Stimulated activated CD8-positive, alpha-beta memory T cell treated with anti-CD3 and anti-CD28 coated beads, Interleukin-15, amount 100 ng/mL, for 48 hours (primary cell): ENCODE measurements at regions not wholly inside any gene's neighbourhood (a gene's known extent, or its start where the extent isn't known, plus 50 kb on each side); places are given as distances from the start of the nearest gene placed in this dataset.

Experiments
- DNase-seq, 2 donors: peaks; one replicate each; pipeline ENCODE4 v3.0.0-alpha.2; 2020; ENCODE audit warnings: low read depth in 2 of 2

- no peak for DNase-seq
Observed at GRCh38 chr5:90191352-90192045, 218.1 kb downstream of the CETN3 start.

- DNase-seq, result no peak
Observed at GRCh38 chr5:90185897-90186468, 223.6 kb downstream of the CETN3 start.

- DNase-seq, result no peak
Observed at GRCh38 chr5:90184764-90185163, 224.8 kb downstream of the CETN3 start.

DNA sequence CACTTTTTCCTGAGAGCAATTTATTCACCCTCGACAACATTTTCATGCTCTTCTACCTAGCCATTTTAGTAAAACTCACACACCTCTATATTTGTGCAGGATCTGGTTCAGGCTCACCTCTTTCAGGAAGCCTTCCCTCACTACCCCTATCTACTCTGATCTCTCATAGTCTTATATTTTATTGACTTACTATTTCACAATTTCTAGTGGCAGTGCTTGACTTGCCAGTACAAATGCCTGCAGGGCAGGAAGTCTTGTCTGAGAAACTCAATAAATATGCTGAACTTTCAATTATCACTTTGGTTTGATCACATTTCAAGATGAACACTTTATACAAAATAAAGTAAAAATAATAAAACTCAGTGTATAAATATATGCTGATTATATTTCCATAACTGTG lies 226.8 kb downstream of the CETN3 start:
- DNase-seq, result no peak

DNA sequence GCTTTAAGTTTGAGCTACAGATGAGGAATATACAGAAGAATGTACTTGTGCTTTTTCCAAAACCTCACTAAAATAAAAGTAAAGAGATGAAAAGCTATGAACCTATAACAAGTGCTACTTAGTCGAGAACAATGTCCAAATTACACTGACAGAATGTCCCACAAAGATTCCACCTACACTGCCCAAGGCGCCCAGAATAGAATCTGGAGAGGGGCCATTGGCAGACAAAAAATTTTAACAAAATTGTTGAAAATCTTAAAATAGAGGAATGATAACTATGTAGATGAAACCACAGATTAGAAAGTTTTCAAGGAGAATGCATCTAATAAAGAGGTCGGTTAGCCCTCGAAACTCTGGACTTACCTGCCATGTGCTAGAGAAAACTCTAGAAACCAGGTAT lies 235.3 kb downstream of the CETN3 start:
- no peak for DNase-seq

DNA sequence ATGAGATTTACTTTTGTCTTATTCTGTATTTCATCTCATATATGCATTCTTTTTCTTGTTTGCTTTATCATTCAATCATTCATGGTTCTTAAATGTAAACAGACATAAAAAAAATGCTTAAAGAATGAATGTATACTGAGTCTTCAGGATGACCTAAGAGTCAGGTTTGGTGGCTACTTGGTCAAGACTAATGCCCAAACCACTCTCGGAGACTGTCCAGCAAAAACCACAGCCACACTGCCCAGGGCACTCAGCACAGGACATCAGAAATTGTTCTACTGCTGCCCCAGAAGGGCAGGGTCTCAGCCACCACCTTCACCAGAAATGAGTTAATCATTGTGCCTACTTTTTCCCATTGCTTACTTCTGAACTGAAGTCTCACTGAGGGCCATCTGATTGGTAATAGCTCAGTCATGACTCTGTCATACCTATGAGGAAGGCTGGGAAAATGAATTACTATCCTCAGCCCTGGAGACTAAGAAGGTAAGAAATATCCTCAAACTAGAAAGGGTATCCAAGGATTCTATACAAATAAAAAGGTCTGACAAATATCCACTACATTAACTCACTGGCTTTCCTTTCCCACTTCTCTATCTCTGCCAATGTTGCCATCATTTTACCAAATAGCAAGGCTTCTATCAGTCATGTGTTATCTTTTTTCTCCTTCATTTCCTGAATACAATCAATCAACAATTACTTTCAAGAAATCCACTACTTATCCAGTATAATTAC lies 236.1 kb downstream of the CETN3 start:
- no peak for DNase-seq

DNA sequence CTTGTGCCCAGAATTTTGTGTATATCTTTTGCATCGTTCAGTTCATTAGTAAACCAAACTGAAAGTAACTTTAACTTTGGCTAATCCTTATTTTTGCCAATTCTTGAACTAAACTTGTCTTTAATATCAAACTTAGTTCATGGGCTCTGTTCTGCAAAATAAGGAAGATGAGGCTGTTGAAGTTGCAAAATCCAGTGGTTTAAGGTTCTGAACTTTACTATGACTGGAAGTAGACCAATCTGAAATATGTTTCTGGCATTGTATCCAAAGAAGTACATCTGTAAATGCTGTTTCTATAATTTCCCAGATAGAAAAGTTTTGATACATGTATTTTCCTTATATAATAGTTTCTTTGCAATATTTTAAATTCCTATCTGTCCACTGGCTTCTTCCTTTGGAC lies 238.1 kb downstream of the CETN3 start:
- no peak for DNase-seq

GRCh38 chr5:90170261-90170660 lies 239.3 kb downstream of the CETN3 start:
- no peak for DNase-seq

DNA sequence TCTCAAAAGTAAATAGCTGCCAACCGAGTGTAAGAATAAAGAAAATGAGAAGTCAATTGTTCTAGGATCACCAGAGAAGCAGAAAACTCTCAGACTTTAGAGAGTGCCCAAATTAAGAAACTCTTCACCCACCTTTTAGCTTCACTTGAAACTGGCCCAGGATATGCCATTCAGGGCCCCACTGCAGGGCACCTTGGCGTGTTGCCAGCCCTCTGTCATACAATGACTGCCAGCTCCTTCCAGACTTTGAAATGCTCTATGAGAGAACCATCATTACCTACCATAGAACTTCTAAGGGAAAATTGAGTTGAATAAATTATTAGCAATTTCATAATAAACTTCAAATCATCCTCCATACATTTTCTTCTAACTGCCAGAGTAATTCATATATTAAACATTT lies 240.5 kb downstream of the CETN3 start:
- no peak for DNase-seq

DNA sequence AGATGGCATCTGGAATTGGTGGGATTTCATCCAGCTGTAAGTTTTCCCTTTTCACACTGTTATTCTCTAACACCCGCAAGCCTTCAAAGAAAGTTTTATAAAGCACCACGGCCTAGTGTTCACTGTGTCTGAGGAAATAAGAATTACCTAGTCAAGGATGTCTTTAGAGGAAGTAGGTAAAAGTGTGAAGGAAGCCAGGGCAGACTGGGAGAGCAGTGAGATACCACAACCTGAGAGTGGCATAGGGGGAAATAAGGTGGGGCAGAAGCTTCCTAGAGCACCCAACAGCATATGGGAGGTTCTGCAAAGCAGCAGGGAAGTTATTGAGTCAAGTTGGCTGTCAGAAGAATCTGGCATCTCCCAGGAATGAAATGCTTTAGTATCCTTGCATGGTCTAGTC lies 241.2 kb downstream of the CETN3 start:
- DNase-seq, result no peak

GRCh38 chr5:90166816-90167215 lies 242.7 kb downstream of the CETN3 start:
- no peak for DNase-seq

- DNase-seq, result no peak
Observed at GRCh38 chr5:90162324-90162723, 247.2 kb downstream of the CETN3 start.

DNA sequence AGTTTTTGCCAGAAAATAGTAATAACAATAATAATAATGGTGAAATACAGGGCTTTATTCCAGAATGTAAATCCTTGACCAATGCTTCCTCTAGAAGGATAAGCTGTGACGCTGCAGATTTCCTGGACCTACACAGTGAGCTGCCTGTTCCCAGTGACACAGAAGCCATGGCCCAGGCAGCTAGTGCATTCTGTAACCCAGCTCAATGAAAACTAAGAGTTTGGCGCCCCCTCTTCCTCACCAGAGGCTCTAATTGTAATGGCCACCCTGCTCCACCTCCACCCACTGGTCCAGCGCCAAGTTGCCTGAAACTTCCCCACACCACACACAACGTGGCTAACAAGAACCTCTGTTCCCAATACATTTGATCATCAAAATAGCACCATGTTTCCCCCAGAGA lies 248.1 kb downstream of the CETN3 start:
- DNase-seq, result no peak

GRCh38 chr5:90158131-90158530 lies 251.4 kb downstream of the CETN3 start:
- no peak for DNase-seq

DNA sequence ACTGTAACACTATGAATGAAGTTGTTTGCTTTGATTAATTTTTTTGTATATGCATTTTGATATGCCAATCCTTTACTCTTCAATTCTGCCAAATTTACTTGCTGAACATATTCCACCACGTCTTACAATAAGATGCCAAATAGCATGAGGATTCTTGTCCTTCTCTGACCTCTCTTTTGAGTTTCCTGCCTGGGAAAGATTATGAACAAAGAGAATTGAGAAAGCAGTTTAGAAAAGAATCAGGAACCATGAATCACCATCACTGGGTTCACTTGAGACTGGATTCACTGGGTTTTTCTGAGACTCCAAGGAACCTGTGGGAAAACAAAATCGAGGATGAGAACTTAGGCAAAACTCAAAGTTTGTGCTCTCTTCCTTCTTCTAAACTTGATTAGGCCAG lies 256.5 kb downstream of the CETN3 start:
- DNase-seq, result no peak

DNA sequence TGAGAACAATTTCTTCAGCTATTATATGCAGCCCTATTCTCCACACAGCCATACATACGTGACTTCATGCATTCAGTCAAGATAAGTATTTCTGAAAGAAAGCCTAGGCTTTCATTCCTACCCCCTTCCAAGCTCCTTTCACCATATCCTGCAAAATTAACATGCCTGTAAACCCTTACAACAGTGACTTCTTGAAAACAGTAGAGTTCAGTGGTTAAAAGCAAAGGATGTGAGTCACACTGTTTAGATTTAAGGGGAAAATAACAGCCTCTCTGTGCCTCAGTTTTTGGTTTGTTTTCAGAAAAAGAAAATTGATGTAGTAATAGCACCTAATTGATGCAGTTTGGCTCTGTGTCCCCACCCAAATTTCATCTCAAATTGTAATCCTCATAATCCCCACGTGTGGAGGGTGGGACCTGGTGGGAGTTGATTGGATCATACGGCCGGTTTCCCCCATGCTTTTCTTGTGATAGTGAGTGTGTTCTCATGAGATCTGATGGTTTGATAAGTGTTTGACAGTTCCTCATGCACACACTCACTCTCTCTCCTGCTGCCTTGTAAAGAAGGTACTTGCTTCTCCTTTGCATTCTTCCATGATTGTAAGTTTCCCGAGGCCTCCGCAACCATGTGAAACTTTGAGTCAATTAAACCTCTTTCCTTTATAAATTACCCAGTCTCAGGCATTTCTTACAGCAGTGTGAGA lies 264.8 kb downstream of the CETN3 start:
- no peak for DNase-seq

- no peak for DNase-seq
Observed at GRCh38 chr5:90142541-90142940, 267.0 kb downstream of the CETN3 start.

GRCh38 chr5:90141984-90142383 lies 267.6 kb downstream of the CETN3 start:
- no peak for DNase-seq

DNA sequence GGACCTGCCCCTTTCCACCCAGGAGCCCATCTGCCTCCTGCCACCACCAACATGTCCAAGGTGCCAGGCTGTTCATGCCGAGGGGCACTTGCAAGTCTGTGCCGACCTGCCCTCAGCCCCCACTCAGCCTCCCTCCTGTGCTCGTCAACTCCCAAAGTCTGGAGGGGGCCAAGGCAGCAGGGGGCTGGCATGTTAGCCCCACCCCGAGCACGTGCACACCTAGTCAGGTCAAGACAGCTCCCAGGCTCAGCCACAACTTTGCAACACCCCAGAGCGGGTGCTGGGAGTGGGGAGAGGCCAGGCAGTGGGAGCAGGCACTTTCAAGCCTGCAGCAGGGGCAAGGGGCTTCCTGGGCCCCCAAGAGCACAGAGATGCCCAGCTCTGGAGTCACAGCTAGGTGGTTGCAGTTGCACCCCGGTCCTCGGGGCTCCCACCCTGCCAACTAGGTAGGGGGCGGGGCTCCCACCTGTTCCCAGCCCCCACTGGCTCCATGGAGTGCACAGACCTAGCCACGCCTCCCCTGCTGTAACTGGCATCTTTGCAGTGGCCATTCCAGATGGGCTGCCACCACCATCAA lies 272.5 kb downstream of the CETN3 start:
- no peak for DNase-seq

DNA sequence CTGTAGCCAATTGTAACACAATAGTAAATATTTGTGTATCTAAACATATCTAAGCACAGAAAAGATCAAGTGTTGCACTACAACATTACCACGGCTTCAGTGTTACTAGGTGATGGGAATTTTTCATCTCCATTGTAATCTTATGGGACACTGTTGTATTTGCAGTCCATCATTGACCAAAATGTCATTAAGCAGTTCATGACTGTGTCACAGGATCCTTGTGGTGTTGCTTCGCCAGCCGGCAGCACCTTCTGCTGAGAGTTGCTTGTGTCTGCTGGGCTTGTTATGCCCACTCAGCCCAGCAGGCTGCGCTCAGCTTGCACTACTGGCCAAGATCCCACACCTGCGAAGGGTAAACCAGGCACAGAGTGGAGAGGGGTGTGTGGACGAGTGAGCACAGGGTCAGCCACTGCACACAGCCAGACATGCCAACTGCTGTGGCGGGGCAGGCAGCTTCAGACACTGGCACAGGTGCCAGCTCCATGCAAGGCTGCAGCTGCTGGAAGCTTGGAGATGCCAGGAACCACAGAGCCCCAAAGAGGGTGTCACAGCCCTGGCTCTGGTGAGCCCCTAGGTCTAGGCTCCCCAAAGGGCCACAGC lies 273.7 kb downstream of the CETN3 start:
- DNase-seq, result no peak

- no peak for DNase-seq
Observed at GRCh38 chr5:90134892-90135291, 274.7 kb downstream of the CETN3 start.

DNA sequence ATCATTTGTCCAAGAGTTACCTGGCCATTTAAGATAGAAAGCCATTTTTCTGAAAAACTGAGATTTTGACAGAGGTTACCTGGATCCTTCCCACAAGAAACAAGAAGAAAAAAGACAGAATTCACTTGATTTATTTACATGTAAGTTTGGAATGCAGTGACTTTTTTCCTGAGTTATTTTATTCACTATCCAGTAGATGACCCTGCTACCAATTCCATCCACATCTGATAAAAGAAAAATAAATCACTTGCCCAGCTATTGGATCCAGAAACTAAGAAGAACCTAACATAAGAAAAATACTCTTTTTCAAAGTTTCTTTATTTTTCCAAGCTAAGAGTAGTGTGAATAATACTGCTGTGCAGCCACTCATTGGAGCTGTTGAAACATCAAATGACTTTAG lies 275.2 kb downstream of the CETN3 start:
- no peak for DNase-seq
